Endometrium (tissue), 2 donors: ENCODE measurements at regions not wholly inside any gene's neighbourhood (a gene's known extent, or its start where the extent isn't known, plus 50 kb on each side); places are given as distances from the start of the nearest gene placed in this dataset.

Source experiments
- FAIRE-seq: peaks from 2 replicates; lab custom pipeline; 2012; peaks lifted over from hg19 to GRCh38; lab: Jason Lieb, UNC
- donor health status: control.
- donor health status: control.

DNA sequence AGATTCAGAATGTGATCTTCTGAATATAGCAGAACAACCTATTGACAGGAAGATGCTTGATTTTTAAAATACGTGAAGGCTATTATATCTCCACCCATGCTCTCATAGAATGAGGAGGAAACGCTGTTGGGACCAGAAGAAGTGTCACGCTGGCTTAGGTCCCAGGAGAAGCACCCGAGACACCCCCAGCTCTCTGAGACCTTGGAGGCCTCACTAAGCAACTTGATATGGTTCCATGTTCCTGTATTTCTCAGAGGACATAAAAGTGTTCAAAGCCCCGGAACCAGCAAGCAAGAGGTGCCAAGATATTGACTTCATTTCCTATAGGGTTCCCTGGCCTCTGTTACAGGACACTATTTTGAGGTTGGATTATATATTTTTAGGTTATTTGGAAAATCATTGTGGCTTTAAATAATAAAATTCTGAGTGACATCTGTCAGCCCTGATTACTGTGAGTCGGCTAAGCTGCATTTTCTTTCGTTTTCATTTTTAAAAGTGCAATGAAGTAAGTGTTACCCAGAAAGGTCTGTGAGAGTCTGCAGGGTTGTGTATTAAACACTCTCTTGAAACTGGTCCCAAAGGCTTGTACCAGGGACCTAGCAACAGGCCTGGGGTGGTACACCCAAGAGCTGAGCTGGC, 400.0 kb downstream of the SOX9 start:
- FAIRE-seq, result no peak

DNA sequence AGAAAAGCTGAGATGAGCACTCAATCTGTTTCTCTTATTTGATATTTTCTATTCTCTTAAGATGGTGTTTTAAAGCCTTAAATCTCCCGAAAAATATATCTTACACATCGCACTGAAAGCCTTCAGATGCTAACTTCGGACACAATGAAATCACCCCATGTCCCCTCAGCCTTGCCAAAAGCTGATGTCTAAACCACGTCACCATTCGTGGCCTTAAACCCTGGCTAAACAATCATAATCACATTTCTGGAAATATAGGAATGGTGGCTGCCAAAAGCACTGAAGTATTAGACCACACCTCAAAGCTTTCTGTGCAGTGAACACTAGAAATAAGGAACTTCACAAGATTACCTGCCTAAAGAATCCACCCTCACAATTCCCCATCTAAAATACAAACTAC, 402.7 kb downstream of the SOX9 start:
- FAIRE-seq, result no peak

DNA sequence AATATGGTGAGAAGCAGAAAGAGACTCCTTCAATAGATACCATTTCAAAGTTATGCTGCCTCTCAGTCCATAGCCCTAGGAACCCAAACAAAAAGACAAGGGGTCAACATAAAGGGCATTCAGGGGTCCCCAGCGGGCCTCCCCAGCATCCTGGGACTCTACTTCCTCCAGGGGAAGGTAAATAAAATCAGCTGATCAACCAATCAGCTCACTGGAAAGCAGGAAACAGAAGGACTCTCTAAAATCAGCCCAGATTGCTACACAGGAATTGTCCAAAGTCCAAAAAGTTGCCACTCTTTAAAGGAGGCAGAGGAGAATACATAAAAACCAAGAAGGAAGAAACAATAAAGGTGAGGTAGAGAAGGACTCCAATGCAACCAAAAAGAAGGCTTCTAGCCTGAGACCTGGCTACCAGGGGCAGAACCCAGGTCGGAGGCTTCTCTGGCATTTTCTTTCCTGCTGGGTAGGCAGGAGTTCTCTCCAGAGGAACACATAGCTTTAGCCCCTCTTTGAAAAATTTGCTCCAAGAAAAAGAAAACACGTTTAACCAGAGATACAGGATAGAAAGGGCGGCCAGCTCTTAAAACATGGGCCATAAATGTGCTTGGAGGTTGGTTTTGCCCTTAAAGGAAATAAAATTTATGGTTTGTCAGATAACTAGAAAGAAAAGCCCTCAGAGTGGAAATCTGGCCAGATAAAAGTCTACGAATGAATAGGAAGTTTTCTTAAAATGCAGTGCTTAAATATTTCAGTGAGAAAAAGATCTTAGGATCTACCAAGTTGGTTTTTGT, 404.6 kb downstream of the SOX9 start:
- FAIRE-seq, result no peak

DNA sequence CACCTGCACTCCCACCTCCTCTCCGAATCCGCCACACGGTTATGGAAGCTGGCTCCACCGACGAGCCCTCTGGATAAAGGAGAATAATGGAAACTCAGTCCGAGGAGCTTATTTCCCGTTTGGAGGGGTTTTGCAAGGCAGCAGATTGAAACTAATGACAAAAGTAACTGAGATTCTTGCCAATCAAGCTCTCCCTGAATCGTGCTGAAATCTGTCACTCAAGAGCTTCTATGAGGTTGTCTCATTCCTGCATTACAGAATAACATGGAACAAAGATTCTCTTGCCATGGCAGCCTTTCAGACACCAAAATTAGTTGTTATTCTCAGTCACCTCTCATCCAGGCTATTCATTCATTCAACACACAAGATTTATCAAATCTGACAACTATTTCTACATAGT, 405.9 kb downstream of the SOX9 start:
- no peak for FAIRE-seq

DNA sequence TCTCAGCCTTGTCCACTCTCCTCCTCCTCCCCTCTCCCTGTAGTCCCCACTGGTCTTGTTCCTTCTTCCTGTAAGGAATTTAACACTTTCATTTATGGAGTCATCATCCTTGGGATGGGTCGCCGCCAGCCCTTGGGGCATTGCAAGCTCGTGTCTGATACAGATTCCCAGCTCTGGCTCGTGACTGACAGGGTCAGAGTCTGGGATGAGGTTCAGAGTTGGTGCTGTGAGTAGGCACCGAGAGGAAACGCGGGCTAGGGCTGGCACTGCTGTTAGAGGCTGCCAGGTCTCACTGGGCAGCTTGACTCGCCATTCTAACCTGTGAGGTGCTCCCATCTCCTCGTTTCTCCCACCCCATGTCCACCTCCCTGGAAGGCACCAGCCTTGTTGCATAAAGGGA, 407.0 kb downstream of the SOX9 start:
- no peak for FAIRE-seq

DNA sequence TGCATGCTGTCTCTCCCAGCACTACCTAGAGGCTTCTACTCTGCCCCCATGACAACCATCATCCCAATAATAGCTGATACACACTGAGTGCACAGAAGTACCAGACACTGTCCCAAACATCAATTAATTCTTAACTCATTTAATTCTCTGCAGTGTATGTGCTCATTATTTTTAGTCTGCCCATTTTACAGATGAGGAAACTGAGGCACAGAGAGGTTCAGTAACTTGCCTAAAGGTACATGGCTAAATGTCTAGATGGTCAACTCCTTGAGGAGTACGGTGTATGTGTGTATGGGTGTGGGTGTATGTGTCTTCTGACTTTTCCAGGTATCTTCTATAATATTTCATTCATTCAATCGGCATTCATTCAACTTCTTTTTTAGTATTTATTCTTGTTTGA, 407.9 kb downstream of the SOX9 start:
- FAIRE-seq, result no peak

DNA sequence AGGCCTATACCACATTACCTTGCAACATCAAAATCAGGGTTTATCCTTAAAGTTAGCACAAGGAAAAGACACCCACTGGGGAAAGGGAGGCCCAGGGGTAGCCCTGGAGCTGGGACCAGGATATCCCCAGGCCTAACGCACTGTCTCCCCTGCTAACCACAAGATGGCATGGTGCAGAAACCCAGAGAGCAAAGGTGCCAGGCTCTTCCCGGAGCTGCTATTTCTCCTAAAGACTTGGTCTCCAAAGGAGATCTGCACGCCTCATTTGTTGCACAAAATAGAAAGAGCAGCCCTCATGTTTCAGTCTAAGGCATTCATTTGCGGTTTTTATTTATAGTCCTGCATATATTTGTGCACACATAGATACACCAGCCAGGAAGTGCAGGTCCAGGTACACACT, 408.6 kb downstream of the SOX9 start:
- FAIRE-seq, result no peak

DNA sequence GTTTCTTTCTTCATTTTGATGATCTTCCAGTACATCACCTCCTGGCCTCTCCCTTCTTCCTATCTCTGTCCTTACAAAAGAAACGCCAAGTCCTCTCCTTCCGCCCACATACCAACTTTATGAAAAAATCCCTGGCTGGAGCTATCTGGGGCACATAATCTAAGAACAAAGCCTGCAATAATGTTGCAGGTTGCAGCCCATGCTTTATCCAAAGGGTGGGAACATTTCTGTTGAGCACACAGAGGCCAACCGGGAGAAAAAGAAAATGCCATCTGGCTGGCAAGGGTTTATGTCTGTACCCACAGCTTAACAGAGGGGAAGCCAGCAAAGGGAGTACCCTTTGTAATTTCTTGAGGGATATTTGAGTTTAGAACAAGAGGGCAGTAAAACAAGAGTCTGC, 409.6 kb downstream of the SOX9 start:
- FAIRE-seq, result no peak

DNA sequence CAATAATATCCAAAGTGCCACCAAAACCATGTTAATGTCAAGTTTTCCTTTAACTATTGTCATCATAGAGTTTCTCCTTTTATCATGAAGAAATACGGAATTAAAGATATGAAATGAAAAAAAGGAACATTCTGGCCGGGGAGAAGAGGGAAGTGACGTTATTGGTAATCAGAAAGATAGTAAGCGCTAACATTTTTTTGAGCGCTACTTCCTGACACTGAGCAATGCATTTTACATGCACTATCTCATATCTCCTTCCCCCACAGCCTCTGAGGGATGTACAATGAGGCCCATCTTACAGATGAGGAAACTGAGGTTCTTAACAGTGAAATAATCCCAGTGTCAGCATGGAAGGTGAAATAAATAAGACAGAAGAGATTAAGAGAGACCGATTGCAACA, 410.9 kb downstream of the SOX9 start:
- FAIRE-seq, result no peak

DNA sequence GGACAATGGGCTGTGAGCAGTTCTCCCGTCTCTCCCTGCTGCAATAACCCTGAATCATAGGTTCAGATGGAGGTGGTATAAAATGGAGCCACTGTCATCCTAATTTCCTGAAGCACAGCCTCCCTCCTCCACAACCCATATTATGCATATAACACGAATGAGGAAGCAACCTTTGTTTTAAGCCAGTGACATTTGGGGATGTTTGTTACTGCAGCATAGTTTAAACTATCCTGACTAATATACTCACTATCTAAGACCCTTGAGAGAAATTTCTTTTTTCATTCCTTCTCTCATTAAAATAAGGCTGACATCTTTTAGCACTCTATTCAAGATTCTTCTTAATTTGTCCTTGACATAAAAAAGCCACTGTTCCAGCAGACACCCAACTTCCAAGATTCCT, 413.4 kb downstream of the SOX9 start:
- no peak for FAIRE-seq

DNA sequence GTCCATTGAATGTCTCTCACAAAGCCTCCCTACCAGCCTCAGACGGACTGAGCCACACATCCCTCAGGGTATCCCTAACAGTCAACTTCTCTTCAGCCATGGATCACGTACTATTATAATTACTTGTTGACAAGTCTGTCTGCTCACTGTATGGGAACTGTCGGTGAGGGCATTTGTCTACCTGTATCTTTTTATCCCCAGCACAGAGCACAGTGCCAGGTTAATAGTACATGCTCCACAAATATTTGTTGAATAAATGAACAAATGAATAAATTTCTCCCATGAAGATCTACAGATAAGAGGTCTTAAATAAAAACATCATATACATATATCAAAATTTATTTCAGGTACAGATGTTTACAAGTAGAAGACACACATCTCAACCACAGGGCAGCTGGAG, 414.0 kb downstream of the SOX9 start:
- no peak for FAIRE-seq

DNA sequence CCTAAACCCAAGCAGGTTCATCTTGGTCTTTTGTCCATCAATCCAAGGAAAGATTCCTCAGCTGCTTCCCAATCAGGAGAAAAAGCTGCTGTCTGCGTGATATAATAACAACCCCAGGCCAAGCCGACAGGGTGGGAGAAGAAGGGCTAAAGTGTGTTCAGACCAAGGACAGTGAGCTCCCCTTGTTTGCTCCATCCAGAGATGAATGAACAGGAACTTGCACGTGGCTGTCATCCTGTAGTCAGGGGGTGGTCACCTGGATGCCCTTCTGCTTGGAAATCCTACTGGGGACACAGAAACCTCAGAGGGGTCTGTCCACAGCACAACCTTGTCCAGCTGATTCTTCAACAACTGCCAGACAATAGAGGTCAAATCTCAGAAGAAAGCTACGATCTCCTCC, 414.5 kb downstream of the SOX9 start:
- FAIRE-seq, result no peak

DNA sequence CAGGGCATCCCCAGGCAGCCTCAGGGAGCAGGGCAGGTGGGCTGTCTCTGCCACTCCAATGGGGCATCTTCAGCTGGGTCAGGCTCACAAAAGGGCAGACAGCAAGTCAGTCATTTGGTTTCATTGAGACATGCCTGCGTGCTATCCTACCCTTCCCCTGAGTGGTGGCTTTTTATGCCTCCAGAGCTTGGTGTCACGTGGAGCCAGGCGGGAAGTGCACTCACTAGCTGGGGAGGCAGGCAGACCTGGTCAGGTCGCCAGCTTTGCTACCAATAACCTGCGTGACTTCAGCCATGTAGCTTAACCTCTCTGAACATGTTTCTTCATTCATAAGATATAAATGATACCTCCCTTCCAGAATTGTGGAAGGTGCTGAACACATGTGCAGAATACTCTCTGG, 415.0 kb downstream of the SOX9 start:
- no peak for FAIRE-seq

DNA sequence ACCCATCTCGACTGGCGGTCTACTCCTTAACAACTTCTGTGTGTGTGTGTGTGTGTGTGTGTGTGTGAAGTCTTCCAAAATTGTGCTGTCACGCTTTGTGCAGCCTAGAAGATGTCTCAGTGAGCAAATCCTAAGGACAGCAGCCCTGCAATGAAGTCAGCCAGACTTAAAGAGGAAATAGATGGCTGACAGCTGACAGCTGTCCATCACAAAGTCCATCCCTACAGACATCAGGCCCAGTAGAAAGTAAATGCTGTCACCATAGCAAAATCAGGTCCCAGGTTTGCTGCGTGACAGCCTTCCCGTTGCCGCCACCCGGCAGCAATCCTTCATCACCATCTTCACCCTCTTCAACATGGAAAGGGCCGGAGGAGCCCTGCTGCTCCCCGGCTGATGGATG, 416.0 kb downstream of the SOX9 start:
- FAIRE-seq, result no peak

DNA sequence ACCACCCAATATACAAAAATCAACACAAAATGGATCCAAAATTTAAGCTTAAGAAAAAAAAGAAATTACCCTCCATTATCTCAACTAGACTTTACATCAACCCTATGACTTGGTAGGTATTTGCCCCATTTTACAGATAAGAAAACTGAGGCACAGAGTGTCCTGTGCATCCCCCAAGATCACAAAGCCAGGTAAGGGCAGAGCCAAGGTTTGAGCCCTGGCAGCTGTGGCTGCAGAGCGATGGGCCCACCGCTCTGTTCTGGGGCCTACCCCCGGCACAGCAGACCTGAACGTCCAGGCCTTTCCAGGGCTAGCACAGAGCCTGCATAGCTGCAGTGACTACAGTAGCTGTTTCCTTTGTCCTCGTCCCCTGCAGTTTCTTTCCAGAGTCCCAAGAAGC, 417.6 kb downstream of the SOX9 start:
- no peak for FAIRE-seq

DNA sequence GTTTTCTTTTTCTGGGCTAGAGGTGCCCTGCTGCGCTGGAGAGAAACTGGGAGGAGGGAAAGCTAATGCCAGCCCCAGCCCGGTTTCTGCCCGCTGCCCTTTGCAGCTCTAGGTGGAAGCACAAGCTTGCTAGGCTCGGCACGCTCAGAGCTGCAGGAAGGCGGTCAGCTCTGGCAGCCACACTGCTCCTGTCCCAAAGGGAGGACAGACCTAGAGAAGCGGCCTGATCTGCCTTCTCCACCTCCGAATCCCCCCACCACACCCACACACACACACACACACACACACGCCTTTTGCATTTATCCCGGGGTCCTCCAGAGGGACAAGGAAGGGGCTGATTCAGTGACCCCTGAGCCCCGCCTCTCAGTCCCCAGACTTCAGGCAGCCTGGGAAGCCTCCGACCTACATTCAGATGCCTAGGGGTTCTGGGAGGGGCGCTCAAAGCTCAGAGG, 418.1 kb downstream of the SOX9 start:
- no peak for FAIRE-seq

DNA sequence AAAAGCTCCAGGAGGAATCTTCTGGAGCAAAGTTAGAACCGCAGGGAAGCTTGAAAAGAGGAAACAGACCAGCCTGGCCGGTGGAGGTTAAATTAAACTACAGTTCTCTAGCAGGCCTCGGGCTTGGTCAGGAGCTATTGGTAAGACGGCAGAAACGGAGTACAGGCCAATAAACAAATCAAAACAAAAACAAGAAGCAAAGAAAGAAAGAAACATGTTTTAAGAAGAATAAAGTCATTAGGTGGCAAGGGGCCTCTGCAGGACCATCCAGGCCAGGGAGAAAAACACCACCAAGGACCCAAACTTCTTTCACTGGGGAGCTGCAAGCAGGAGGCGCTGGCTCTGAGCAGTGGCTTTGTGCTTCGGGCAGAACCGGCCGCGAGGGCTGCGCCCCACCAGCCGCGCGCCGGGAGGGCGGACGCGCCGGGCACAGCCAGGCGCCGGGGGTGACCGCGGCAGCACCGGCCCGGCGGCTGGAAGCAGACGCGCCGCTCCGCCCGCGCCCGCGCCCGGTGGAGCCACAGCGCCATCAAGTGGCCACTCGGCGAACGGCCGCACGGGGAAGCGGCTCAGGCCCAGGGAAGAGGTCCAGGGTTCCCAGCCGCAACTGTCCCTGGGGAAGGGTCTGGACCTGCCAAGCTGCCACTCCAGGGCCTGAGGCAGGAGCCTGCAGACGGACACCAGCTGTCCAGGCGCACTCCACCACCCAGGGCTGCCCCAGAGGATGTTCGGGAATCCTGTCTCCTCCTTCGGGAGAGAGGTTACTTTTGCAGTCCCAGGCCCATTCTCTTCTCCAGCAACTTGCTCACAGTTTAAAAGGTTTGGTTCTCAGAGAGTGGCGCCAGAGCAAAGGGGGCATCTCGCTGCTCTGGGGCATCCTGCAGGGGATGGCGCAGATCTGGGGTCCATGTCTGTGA, 419.4 kb downstream of the SOX9 start:
- FAIRE-seq, result no peak

DNA sequence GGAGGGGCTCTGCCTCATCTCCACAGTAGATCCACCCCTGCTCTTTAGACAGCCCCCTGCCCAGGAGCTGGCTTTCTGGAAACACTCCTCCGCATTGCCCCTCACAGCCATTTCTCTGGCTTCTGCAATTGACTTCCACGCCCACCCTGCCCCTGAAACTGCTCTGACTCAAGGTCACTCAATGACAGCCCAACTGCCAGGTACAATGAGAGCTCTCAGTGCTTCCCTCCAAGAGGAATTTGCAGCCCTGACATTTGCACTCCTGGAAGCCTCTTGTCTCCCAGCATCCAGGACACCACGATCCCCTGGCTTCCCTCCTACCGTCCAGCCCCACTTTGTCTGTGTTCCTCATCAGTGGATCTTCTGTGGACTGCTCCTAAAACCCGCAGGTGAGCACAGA, 421.5 kb downstream of the SOX9 start:
- FAIRE-seq, result no peak

DNA sequence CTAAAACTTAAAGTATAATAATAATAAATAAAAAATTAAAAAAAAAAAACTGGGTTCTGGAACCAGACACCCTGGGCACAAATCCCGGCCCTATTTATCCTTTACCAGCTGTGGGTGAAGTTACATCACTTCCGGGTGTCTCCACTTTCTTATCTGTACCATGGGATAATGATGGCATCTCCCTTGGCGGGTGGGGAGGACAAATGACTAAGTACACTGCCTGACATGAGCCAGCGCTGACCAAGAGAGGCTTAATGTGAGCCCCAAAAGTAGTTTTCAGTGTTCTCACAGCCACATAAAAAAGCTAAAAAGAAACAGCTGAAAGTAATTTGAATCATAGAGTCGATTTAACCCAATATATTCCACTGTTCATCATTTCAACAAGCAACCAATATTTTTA, 424.9 kb downstream of the SOX9 start:
- no peak for FAIRE-seq

DNA sequence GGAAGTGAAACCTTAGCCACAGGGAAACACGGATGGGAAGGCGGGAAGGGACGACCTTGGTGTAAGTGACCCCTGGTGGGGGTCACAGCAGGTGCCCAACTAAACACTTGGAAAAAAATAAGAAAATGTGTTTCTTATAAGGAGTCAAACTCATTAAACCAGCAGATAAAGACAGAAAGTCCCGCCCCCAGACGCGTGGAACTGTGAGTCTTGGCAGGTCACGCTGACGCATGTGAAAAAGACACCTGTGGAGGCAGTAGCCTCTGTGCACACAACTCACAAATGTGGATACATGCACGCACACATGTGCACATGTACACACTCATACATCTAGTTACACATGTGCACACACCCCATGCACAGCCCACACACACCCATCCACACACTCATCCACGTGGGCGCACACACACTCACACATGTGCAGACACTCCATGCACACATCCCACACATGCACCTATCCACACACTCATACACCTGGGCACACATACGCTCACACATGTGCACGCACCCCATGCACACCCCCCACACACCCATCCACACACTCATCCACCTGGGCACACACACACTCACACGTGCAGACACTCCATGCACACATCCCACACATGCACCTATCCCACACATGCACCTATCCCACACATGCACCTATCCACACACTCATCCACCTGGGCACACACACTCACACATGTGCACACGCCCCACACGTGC, 432.4 kb downstream of the SOX9 start:
- no peak for FAIRE-seq

DNA sequence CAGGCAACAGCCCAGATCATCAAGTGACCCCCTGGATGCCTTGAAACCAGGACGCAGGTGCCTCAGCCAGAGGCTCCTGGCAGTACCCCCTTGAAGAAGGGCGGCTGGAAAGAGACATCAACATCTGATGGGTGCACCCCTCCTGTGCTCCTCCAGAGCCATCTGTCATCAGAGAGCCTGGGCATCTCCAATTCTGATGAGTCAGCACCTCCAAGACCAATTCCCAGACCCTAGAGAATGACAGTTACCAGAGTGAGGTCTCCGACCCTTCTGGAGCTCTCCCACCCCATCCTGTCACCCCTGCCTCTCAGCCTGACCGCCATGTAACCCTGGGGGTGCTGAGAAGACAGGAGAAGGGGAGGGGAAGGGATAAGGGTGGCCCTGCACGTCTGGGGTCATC, 433.7 kb downstream of the SOX9 start:
- FAIRE-seq, result no peak

DNA sequence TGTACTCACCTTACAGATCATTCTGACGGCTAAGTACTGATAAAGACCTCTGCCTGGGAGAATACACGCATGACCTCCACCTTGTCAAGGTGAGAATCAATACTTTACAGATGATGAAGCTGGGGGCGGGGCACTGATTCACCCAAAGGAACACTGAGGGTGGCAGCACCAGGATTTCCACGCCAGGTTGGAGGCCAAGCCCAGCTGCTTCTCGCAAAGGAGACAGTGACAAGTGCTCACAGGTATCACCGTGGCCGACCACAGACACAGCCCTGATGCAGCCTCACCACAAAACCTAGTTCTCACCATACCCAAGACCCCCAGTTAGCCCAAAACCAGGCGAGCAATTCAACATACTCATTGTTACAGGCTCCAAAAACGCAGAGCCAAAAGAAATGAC, 434.2 kb downstream of the SOX9 start:
- no peak for FAIRE-seq
